Left lung (tissue), 4 donors: ENCODE measurements at regions not wholly inside any gene's neighbourhood (a gene's known extent, or its start where the extent isn't known, plus 50 kb on each side); places are given as distances from the start of the nearest gene placed in this dataset.
A peak's percentile ranks its signal among the peaks of the same experiment; 100 is the strongest.

Experiments used
- ATAC-seq: fragments of 200-7000 bp; cut with Tn5 transposase; one replicate; pipeline ENCODE4 v1.9.1; 2020; ENCODE audit warnings: moderate library complexity
- DNase-seq, 4 donors: peaks; one replicate each; pipeline ENCODE4 v3.0.0-alpha.2; 2013 to 2020
- H3K27ac ChIP-seq, 2 donors: fragments of 200-600 bp; sonication (generic) in 1 of 2; one replicate each; pipeline versions ENCODE4 v1.5.0 to v1.8.0; 2020 to 2021
- H3K27me3 ChIP-seq, 2 donors: fragments of 200-600 bp; sonication (generic) in 1 of 2; one replicate each; pipeline versions ENCODE4 v1.5.0 to v1.8.0; 2020 to 2021
- H3K36me3 ChIP-seq, 2 donors: fragments of 200-600 bp; sonication (generic) in 1 of 2; one replicate each; pipeline versions ENCODE4 v1.5.0 to v1.8.0; 2020 to 2021
- H3K4me1 ChIP-seq, 2 donors: fragments of 200-600 bp; one replicate each; pipeline ENCODE4 v1.8.0; 2021
- H3K4me3 ChIP-seq, 2 donors: fragments of 200-600 bp; sonication (generic) in 1 of 2; one replicate each; pipeline versions ENCODE4 v1.5.0 to v1.8.0; 2020 to 2021; ENCODE audit warnings: mild to moderate bottlenecking in 1 of 2
- H3K9me3 ChIP-seq, 2 donors: fragments of 200-600 bp; sonication (generic) in 1 of 2; one replicate each; pipeline versions ENCODE4 v1.5.0 to v1.8.0; 2020 to 2021
- intact Hi-C, 2 donors: fragments of 100-400 bp; cut with DNase I; formaldehyde crosslinking; loops; one replicate each; pipeline versions ENCODE4 v1.11.2 to v1.14.2; 2022
- TF ChIP-seq, protein P1 (sequence below), 2 donors: fragments of 200-600 bp; sonication (generic) in 1 of 2; IDR thresholded peaks; one replicate each; pipeline versions ENCODE4 v1.5.0 to v1.8.0; 2021; ENCODE audit warnings: antibody characterized with exemption in 2 of 2
- donor health status: DM: no; HTN: yes; CAD: no.
- donor health status: DM: no; HTN: no; CAD: no.

DNA sequence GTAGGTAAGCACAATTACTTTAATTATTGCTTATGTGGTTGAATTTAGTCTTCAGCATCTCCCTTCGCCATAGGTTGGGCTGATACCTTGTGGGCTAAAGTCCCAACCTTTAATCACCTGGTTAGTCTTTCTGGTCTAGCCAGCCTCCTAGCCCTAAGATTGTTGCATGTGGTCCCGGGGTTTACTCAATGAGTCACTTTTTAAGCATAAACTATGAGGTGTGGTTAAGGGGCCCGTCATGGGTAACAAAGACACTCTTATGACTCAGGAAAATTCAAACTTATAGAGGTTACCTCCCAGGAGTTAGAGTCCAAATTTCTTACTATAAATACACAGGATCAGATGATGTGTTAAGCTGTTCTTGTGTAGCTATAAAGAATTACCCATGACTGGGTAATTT lies 841.6 kb downstream of the TRIB2 start:
- TF ChIP-seq, protein P1, sequence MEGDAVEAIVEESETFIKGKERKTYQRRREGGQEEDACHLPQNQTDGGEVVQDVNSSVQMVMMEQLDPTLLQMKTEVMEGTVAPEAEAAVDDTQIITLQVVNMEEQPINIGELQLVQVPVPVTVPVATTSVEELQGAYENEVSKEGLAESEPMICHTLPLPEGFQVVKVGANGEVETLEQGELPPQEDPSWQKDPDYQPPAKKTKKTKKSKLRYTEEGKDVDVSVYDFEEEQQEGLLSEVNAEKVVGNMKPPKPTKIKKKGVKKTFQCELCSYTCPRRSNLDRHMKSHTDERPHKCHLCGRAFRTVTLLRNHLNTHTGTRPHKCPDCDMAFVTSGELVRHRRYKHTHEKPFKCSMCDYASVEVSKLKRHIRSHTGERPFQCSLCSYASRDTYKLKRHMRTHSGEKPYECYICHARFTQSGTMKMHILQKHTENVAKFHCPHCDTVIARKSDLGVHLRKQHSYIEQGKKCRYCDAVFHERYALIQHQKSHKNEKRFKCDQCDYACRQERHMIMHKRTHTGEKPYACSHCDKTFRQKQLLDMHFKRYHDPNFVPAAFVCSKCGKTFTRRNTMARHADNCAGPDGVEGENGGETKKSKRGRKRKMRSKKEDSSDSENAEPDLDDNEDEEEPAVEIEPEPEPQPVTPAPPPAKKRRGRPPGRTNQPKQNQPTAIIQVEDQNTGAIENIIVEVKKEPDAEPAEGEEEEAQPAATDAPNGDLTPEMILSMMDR (IDR thresholded peaks at IDR 0.05): no peak
- H3K4me1 ChIP-seq: no peaks in the 10 kb centered on the region
- peaks cover 0 to 7% of the 10 kb centered on the region in 2 donors for H3K9me3 ChIP-seq
- DNase-seq: no peak
- no peaks in the 10 kb centered on the region for H3K36me3 ChIP-seq
- intact Hi-C loops: no loop called here
- no peaks in the 10 kb centered on the region for H3K27me3 ChIP-seq
- H3K27ac ChIP-seq: no peak overlapping the region
- no peak overlapping the region for H3K4me3 ChIP-seq
- peak; percentile 18 for ATAC-seq

- TF ChIP-seq, protein P1 (IDR thresholded peaks at IDR 0.05): no peak
- Histone ChIP-seq H3K27me3 (no peaks in the 10 kb centered on the region), H3K36me3 (no peaks in the 10 kb centered on the region), H3K4me1 (no peaks in the 10 kb centered on the region), H3K4me3 (no peak overlapping the region), H3K9me3 (peaks cover 0 to 7% of the 10 kb centered on the region in 2 donors), H3K27ac (no peak overlapping the region)
- no peak for ATAC-seq
- intact Hi-C loops: no loop called here
- DNase-seq: no peak
Observed at GRCh38 chr2:13560322-13560721, 843.6 kb downstream of the TRIB2 start.

GRCh38 chr2:13572466-13572865 lies 855.7 kb downstream of the TRIB2 start:
- Histone ChIP-seq H3K4me3 (no peak overlapping the region), H3K27ac (no peak overlapping the region), H3K27me3 (no peaks in the 10 kb centered on the region), H3K9me3 (no peaks in the 10 kb centered on the region), H3K36me3 (no peaks in the 10 kb centered on the region), H3K4me1 (no peaks in the 10 kb centered on the region)
- intact Hi-C loops: no loop called here
- TF ChIP-seq, protein P1 (IDR thresholded peaks at IDR 0.05): no peak
- no peak for DNase-seq
- no peak for ATAC-seq

DNA sequence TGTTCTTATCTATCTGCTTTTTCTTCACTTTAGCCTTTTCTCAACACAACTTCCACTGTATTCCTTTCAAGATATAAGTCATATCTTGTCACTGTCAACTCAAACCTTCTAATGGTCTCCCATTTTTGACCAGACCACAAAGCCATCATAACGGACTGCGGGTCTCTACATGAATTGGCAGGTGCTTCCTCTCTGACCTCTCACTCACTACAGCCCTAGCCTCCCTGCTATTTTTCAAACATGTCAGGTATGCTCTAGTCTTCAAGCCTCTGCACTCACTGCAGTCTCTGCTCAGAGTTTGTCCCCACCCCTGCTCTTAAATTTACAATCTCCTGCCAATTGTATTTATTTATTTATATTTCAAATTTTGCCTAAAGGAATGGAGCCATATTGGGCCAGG lies 858.1 kb downstream of the TRIB2 start:
- no peak for ATAC-seq
- H3K27ac ChIP-seq: no peak overlapping the region

DNA sequence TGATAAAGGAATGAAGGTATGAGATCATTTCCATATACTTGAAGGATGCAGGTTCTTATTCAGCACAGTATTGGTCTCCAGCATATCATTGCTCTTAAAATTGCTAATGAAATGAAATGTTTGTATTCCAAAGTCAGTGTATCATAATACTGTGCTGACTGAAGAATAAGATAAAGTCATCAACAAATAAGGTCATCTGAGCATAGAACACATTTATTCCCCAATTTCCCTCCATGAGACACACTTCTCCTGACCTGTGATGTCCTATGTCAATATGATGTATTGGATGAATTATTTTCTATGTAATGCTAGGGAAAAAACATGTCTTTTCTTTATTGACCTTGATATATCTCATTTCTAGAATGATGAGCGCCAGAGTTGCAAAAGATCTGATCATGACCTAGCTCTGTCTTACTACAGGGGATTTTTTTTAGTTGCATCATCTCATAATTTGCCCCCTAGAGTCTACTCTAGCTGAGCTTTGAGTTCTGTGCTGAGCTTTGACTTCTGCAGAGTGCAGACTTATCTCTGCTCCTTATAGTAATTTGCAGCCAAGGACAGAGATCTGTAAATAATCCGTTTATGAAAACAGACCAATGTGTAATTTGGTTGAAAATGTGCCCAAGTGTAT lies 859.8 kb downstream of the TRIB2 start:
- no peak for DNase-seq
- TF ChIP-seq, protein P1 (IDR thresholded peaks at IDR 0.05): no peak
- Histone ChIP-seq H3K9me3 (peaks cover 0 to 3% of the 10 kb centered on the region in 2 donors), H3K27ac (no peak overlapping the region), H3K4me1 (no peaks in the 10 kb centered on the region), H3K36me3 (no peaks in the 10 kb centered on the region), H3K4me3 (no peak overlapping the region), H3K27me3 (no peaks in the 10 kb centered on the region)
- intact Hi-C loops: no loop called here
- no peak for ATAC-seq

More for the DNA sequence above, 858.1 kb downstream of the TRIB2 start:
- H3K27me3 ChIP-seq: no peaks in the 10 kb centered on the region
- H3K36me3 ChIP-seq: no peaks in the 10 kb centered on the region
- no peak overlapping the region for H3K4me3 ChIP-seq
- no peaks in the 10 kb centered on the region for H3K4me1 ChIP-seq
- no peaks in the 10 kb centered on the region for H3K9me3 ChIP-seq
- no peak for DNase-seq
- intact Hi-C loops: no loop called here
- TF ChIP-seq, protein P1 (IDR thresholded peaks at IDR 0.05): no peak
